ENCODE measurements at regions not wholly inside any gene's neighbourhood (a gene's known extent, or its start where the extent isn't known, plus 50 kb on each side); places are given as distances from the start of the nearest gene placed in this dataset.

DNA sequence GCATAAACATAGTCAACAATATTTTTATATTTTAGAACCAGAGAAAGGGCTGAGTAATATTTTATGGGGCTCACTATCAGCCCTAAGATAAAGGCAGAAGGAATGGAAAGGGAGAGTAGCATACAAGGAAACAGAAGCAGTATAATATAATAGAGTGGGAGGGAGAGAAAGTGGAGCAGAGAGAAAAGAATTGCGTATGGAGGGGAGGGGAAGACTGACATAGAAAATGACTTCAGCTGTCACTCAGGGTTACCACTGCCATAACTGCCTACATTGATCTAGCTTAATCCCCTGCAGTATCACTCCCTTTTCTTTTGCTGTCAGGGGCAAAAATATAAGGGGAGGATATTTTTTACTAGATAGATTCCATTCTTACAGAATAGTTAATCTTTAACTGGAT lies 1133.5 kb upstream of the MAP3K7 start:
- H3K4me3 ChIP-seq (ENCODE audit: low read depth in 1 of 3, low read length in 3 of 3): no peak overlapping the region
- H3K27ac ChIP-seq (ENCODE audit: low read depth in 1 of 3, low read length in 2 of 3): no peak overlapping the region
- H3K36me3 ChIP-seq (ENCODE audit: control insufficient read depth in 3 of 3, insufficient read depth in 2 of 3, low read depth in 1 of 3, low read length in 3 of 3): no peaks in the 10 kb centered on the region
- no peaks in the 10 kb centered on the region for H3K4me1 ChIP-seq (ENCODE audit: control insufficient read depth in 3 of 3, insufficient read depth in 2 of 3, low read depth in 1 of 3, low read length in 2 of 3)
- no peak for FAIRE-seq
- H3K9me3 ChIP-seq (ENCODE audit: control insufficient read depth in 2 of 2, insufficient read depth in 1 of 2, low read depth in 1 of 2, low read length in 1 of 2): no peaks in the 10 kb centered on the region
- DNase-seq: peak in 1 of 2 donors; percentile 62
- 13 to 58% (median 44%) methylated on average over 1 of the region's 1 CpG for WGBS, 3 donors
- no peaks in the 10 kb centered on the region for H3K27me3 ChIP-seq (ENCODE audit: control insufficient read depth in 3 of 3, insufficient read depth in 3 of 3, low read length in 3 of 3)

DNA sequence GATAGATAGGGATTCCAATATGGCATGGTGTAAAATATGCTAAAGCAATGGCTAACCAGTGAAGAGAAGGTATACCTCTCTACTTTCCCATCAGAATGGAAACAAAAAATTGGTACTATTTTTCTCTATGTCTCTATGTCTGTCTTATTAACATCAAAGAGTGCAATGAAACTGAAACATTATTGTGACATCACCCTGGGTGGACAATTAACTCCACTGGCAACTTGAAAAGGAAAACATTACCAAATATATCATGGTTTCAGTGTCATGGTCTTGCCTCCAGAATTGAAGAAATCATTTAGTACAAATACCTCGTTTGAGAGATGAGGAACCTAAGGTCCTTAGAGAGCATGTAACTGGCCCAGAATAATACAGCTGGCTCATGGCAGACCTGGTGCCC lies 1132.5 kb upstream of the MAP3K7 start:
- Histone ChIP-seq H3K4me1 (ENCODE audit: control insufficient read depth in 3 of 3, insufficient read depth in 2 of 3, low read depth in 1 of 3, low read length in 2 of 3) (no peaks in the 10 kb centered on the region), H3K27ac (ENCODE audit: low read depth in 1 of 3, low read length in 2 of 3) (no peak overlapping the region), H3K27me3 (ENCODE audit: control insufficient read depth in 3 of 3, insufficient read depth in 3 of 3, low read length in 3 of 3) (no peaks in the 10 kb centered on the region), H3K9me3 (ENCODE audit: control insufficient read depth in 2 of 2, insufficient read depth in 1 of 2, low read depth in 1 of 2, low read length in 1 of 2) (no peaks in the 10 kb centered on the region), H3K36me3 (ENCODE audit: control insufficient read depth in 3 of 3, insufficient read depth in 2 of 3, low read depth in 1 of 3, low read length in 3 of 3) (no peaks in the 10 kb centered on the region), H3K4me3 (ENCODE audit: low read depth in 1 of 3, low read length in 3 of 3) (no peak overlapping the region)
- DNase-seq (no peak), FAIRE-seq (no peak)
- 23 to 49% (median 29%) methylated on average over 1 of the region's 1 CpG for WGBS, 3 donors

DNA sequence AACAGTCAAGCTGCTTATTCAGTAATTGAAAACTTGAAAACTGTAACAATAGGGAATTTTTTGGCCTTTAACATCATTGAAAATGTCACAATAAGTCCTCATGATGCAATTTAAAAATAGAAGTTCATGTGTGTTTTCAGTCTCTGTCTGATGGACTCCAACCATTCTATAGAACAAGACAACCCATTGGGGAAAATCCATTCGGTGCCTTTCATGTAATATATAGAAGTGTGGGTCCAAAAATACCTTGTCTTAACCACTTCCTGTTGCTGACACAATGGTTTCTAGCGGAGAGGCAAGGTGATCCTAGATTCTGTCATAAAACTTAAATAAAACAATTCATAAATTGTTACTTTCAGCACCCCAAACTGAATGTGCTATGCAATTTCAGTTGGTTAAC lies 1131.3 kb upstream of the MAP3K7 start:
- H3K27ac ChIP-seq (ENCODE audit: low read depth in 1 of 3, low read length in 2 of 3): no peak overlapping the region
- DNase-seq (no peak), FAIRE-seq (no peak)
- no peaks in the 10 kb centered on the region for H3K27me3 ChIP-seq (ENCODE audit: control insufficient read depth in 3 of 3, insufficient read depth in 3 of 3, low read length in 3 of 3)
- H3K9me3 ChIP-seq (ENCODE audit: control insufficient read depth in 2 of 2, insufficient read depth in 1 of 2, low read depth in 1 of 2, low read length in 1 of 2): no peaks in the 10 kb centered on the region
- H3K4me1 ChIP-seq (ENCODE audit: control insufficient read depth in 3 of 3, insufficient read depth in 2 of 3, low read depth in 1 of 3, low read length in 2 of 3): no peaks in the 10 kb centered on the region
- 58 to 88% (median 65%) methylated on average over 2 of the region's 2 CpGs for WGBS, 3 donors
- H3K36me3 ChIP-seq (ENCODE audit: control insufficient read depth in 3 of 3, insufficient read depth in 2 of 3, low read depth in 1 of 3, low read length in 3 of 3): no peaks in the 10 kb centered on the region
- no peak overlapping the region for H3K4me3 ChIP-seq (ENCODE audit: low read depth in 1 of 3, low read length in 3 of 3)

DNA sequence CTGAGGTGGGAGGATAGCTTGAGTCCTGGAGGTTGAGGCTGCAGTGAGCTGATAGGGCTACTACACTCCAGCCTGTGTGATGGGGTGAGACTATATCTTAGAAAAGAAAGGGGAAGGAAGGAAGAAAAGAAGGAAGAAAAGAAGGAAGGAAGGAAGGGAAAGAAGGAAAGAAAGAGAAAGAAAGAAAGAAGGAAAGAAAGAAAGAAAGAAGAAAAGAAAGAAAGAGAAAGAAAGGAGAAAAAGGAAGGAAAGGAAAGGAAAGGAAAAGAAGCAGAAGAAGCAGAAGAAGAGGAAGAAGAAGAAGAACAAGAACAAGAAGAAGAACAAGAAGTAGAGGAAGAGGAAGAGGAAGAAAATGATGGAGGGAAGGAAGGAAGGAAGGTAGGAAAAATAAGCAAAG lies 1130.2 kb upstream of the MAP3K7 start:
- Histone ChIP-seq H3K4me1 (ENCODE audit: control insufficient read depth in 3 of 3, insufficient read depth in 2 of 3, low read depth in 1 of 3, low read length in 2 of 3) (no peaks in the 10 kb centered on the region), H3K27me3 (ENCODE audit: control insufficient read depth in 3 of 3, insufficient read depth in 3 of 3, low read length in 3 of 3) (no peaks in the 10 kb centered on the region), H3K36me3 (ENCODE audit: control insufficient read depth in 3 of 3, insufficient read depth in 2 of 3, low read depth in 1 of 3, low read length in 3 of 3) (no peaks in the 10 kb centered on the region), H3K9me3 (ENCODE audit: control insufficient read depth in 2 of 2, insufficient read depth in 1 of 2, low read depth in 1 of 2, low read length in 1 of 2) (no peaks in the 10 kb centered on the region), H3K4me3 (ENCODE audit: low read depth in 1 of 3, low read length in 3 of 3) (no peak overlapping the region), H3K27ac (ENCODE audit: low read depth in 1 of 3, low read length in 2 of 3) (no peak overlapping the region)
- FAIRE-seq (no peak), DNase-seq (no peak)

DNA sequence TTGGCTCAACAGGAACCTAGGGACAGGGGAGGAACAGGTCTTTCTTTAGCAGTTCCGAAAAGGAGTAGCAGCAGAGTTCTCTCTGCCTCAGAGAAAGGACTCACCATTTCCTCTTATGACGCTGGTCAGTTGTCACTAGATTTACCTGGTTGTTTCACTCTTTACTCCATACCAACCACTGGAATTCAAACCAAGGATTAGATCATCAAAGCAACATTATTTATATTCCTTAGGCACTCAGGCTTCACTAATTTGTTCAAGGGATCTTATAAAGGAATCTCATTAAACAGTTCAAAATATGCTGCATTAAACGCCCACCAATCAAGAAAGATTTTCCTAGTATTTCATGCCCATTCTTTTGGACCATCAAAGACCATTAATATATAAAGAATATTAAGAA lies 1129.5 kb upstream of the MAP3K7 start:
- Histone ChIP-seq H3K9me3 (ENCODE audit: control insufficient read depth in 2 of 2, insufficient read depth in 1 of 2, low read depth in 1 of 2, low read length in 1 of 2) (no peaks in the 10 kb centered on the region), H3K36me3 (ENCODE audit: control insufficient read depth in 3 of 3, insufficient read depth in 2 of 3, low read depth in 1 of 3, low read length in 3 of 3) (no peaks in the 10 kb centered on the region), H3K27me3 (ENCODE audit: control insufficient read depth in 3 of 3, insufficient read depth in 3 of 3, low read length in 3 of 3) (no peaks in the 10 kb centered on the region), H3K27ac (ENCODE audit: low read depth in 1 of 3, low read length in 2 of 3) (no peak overlapping the region), H3K4me3 (ENCODE audit: low read depth in 1 of 3, low read length in 3 of 3) (no peak overlapping the region), H3K4me1 (ENCODE audit: control insufficient read depth in 3 of 3, insufficient read depth in 2 of 3, low read depth in 1 of 3, low read length in 2 of 3) (no peaks in the 10 kb centered on the region)
- WGBS, 3 donors: 73 to 92% (median 86%) methylated on average over 3 of the region's 3 CpGs
- FAIRE-seq (no peak), DNase-seq (no peak)

DNA sequence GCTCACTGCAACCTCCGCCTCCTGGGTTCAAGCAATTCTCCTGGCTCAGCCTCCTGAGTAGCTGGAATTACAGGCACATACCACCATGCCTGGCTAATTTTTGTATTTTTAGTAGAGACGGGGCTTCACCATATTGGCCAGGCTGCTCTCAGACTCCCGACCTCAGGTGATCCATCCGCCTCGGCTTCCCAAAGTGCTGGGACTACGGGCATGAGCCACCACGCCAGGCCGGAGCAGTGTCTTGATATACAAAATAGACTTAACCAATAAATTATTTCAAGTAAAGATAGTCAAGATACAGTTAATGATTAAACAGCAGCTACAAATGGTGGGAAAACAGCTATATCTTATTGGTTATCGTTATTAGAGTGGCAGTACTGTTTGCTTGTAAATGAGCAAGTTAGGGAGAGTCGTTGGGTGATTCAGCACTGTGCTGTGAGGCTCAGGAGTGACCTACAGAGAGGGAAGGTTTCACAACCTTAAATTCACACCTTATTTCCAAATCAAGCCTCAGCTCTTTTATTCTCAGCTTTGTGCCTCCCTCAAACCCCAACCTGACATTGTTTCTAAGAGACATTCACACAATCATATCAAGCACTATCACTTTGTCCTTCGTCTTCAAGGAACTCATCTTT lies 1128.4 kb upstream of the MAP3K7 start:
- H3K4me1 ChIP-seq (ENCODE audit: control insufficient read depth in 3 of 3, insufficient read depth in 2 of 3, low read depth in 1 of 3, low read length in 2 of 3): no peaks in the 10 kb centered on the region
- H3K9me3 ChIP-seq (ENCODE audit: control insufficient read depth in 2 of 2, insufficient read depth in 1 of 2, low read depth in 1 of 2, low read length in 1 of 2): no peaks in the 10 kb centered on the region
- WGBS, 3 donors: 86 to 92% (median 92%) methylated on average over 11 of the region's 11 CpGs
- H3K4me3 ChIP-seq (ENCODE audit: low read depth in 1 of 3, low read length in 3 of 3): no peak overlapping the region
- H3K27me3 ChIP-seq (ENCODE audit: control insufficient read depth in 3 of 3, insufficient read depth in 3 of 3, low read length in 3 of 3): no peaks in the 10 kb centered on the region
- no peak overlapping the region for H3K27ac ChIP-seq (ENCODE audit: low read depth in 1 of 3, low read length in 2 of 3)
- no peaks in the 10 kb centered on the region for H3K36me3 ChIP-seq (ENCODE audit: control insufficient read depth in 3 of 3, insufficient read depth in 2 of 3, low read depth in 1 of 3, low read length in 3 of 3)
- DNase-seq: no peak
- no peak for FAIRE-seq

DNA sequence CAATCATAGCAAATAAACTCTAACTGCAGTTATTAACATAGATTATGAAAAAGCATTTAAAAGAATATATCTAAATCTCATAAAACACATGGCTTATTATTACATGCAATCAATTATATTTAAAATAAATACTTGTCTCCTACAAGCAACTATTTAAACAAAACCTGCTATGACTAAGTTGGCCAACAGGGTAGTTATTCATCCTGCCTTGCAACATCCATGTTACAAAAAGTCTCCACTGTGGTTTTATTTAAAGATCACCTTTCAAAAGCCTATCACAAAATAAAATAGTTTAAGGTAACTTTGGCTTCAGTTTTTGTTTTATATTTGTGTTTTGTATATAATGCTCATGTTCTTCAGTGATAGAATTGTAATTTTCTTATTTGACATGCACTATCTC lies 1127.0 kb upstream of the MAP3K7 start:
- FAIRE-seq (no peak), DNase-seq (no peak)
- no peaks in the 10 kb centered on the region for H3K9me3 ChIP-seq (ENCODE audit: control insufficient read depth in 2 of 2, insufficient read depth in 1 of 2, low read depth in 1 of 2, low read length in 1 of 2)
- H3K27ac ChIP-seq (ENCODE audit: low read depth in 1 of 3, low read length in 2 of 3): no peak overlapping the region
- H3K36me3 ChIP-seq (ENCODE audit: control insufficient read depth in 3 of 3, insufficient read depth in 2 of 3, low read depth in 1 of 3, low read length in 3 of 3): no peaks in the 10 kb centered on the region
- H3K27me3 ChIP-seq (ENCODE audit: control insufficient read depth in 3 of 3, insufficient read depth in 3 of 3, low read length in 3 of 3): no peaks in the 10 kb centered on the region
- no peaks in the 10 kb centered on the region for H3K4me1 ChIP-seq (ENCODE audit: control insufficient read depth in 3 of 3, insufficient read depth in 2 of 3, low read depth in 1 of 3, low read length in 2 of 3)
- H3K4me3 ChIP-seq (ENCODE audit: low read depth in 1 of 3, low read length in 3 of 3): no peak overlapping the region

DNA sequence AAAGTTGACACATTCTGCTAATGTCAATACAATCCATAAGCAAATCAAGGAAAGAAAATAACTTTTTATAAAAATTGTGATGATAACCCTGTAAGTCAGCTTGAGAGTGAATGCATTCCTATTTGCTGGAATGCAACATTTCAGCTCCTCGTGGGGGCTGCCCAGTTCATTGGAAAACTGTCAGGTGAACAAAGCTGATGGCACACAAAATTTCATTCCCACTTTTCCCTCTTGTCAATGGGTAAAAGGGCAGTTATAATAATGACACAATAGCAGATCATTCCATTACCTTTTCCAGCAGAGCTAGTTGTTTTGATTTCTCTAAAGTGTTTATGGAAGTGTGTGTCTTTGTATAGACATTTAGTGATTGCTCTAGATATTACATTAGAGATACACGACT lies 1124.6 kb upstream of the MAP3K7 start:
- Histone ChIP-seq H3K4me1 (ENCODE audit: control insufficient read depth in 3 of 3, insufficient read depth in 2 of 3, low read depth in 1 of 3, low read length in 2 of 3) (no peaks in the 10 kb centered on the region), H3K36me3 (ENCODE audit: control insufficient read depth in 3 of 3, insufficient read depth in 2 of 3, low read depth in 1 of 3, low read length in 3 of 3) (no peaks in the 10 kb centered on the region), H3K9me3 (ENCODE audit: control insufficient read depth in 2 of 2, insufficient read depth in 1 of 2, low read depth in 1 of 2, low read length in 1 of 2) (no peaks in the 10 kb centered on the region), H3K4me3 (ENCODE audit: low read depth in 1 of 3, low read length in 3 of 3) (no peak overlapping the region), H3K27ac (ENCODE audit: low read depth in 1 of 3, low read length in 2 of 3) (no peak overlapping the region), H3K27me3 (ENCODE audit: control insufficient read depth in 3 of 3, insufficient read depth in 3 of 3, low read length in 3 of 3) (no peaks in the 10 kb centered on the region)
- 46 to 69% (median 64%) methylated on average over 2 of the region's 2 CpGs for WGBS, 3 donors
- FAIRE-seq: no peak
- no peak for DNase-seq

DNA sequence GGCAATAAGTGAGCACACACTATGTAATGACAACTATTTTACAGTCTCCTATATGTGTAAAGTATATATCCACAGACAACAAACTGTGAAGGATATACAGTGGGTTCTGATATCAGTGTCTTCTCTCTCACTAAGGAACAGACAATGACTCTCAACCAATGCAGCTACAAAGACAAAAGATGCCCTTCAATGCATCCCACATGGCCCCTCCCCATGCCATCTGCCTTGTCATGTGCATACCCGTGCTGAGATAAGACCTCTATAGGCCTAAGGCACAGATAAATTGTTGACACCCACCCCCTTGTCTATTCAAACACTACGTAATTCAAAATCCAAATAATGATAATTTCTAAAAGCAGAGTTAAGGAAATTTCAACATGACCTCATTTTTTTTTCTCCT lies 1123.5 kb upstream of the MAP3K7 start:
- H3K9me3 ChIP-seq (ENCODE audit: control insufficient read depth in 2 of 2, insufficient read depth in 1 of 2, low read depth in 1 of 2, low read length in 1 of 2): no peaks in the 10 kb centered on the region
- no peak overlapping the region for H3K4me3 ChIP-seq (ENCODE audit: low read depth in 1 of 3, low read length in 3 of 3)
- H3K36me3 ChIP-seq (ENCODE audit: control insufficient read depth in 3 of 3, insufficient read depth in 2 of 3, low read depth in 1 of 3, low read length in 3 of 3): no peaks in the 10 kb centered on the region
- H3K4me1 ChIP-seq (ENCODE audit: control insufficient read depth in 3 of 3, insufficient read depth in 2 of 3, low read depth in 1 of 3, low read length in 2 of 3): no peaks in the 10 kb centered on the region
- FAIRE-seq (no peak), DNase-seq (no peak)
- 39 to 72% (median 62%) methylated on average over 2 of the region's 2 CpGs for WGBS, 3 donors
- no peaks in the 10 kb centered on the region for H3K27me3 ChIP-seq (ENCODE audit: control insufficient read depth in 3 of 3, insufficient read depth in 3 of 3, low read length in 3 of 3)
- H3K27ac ChIP-seq (ENCODE audit: low read depth in 1 of 3, low read length in 2 of 3): no peak overlapping the region
